MM.1S (cell line): ENCODE measurements at regions not wholly inside any gene's neighbourhood (a gene's known extent, or its start where the extent isn't known, plus 50 kb on each side); places are given as distances from the start of the nearest gene placed in this dataset.

Experiments used
- DNase-seq: peaks from one replicate; pipeline ENCODE4 v3.0.0-alpha.2; 2015
- H2AFZ ChIP-seq: fragments of 300-600 bp; sonication (generic); 2 replicates; pipeline ENCODE4 v1.6.0; 2016; ENCODE audit warnings: antibody characterized with exemption, low read length
- H3F3A ChIP-seq: fragments of 300-600 bp; sonication (generic); 2 replicates; pipeline ENCODE4 v1.6.1; 2016; ENCODE audit warnings: mild to moderate bottlenecking, antibody characterized with exemption, low read length, moderate library complexity, mixed read lengths; ENCODE audit not compliant: insufficient read depth
- H3K27ac ChIP-seq: fragments of 300-600 bp; sonication (generic); 2 replicates; pipeline ENCODE4 v1.5.1; 2016; ENCODE audit warnings: mild to moderate bottlenecking, low read length
- H3K27me3 ChIP-seq: fragments of 300-600 bp; sonication (generic); replicated peaks from 2 replicates; pipeline ENCODE4 v1.6.0; 2016; ENCODE audit warnings: low read length; ENCODE audit not compliant: insufficient read depth
- H3K36me3 ChIP-seq: fragments of 300-600 bp; sonication (generic); replicated peaks from 2 replicates; pipeline ENCODE4 v1.6.1; 2016; ENCODE audit warnings: mild to moderate bottlenecking, low read length, mixed read lengths; ENCODE audit not compliant: insufficient read depth
- H3K4me1 ChIP-seq: fragments of 300-600 bp; sonication (generic); 2 replicates; pipeline ENCODE4 v1.6.1; 2016; ENCODE audit warnings: low read length, mixed read lengths
- H3K4me2 ChIP-seq: fragments of 300-600 bp; sonication (generic); 2 replicates; pipeline ENCODE4 v1.6.0; 2016; ENCODE audit warnings: low read depth, low read length
- H3K4me3 ChIP-seq: fragments of 300-600 bp; sonication (generic); 2 replicates; pipeline ENCODE4 v1.5.1; 2016; ENCODE audit warnings: low read length, mixed read lengths
- H3K79me2 ChIP-seq: fragments of 300-600 bp; sonication (generic); 2 replicates; pipeline ENCODE4 v1.6.1; 2016; ENCODE audit warnings: mixed run types, low read length, mixed read lengths
- H3K9ac ChIP-seq: fragments of 300-600 bp; sonication (generic); 2 replicates; pipeline ENCODE4 v1.6.1; 2016; ENCODE audit warnings: low read length, mixed read lengths
- H3K9me2 ChIP-seq: fragments of 300-600 bp; sonication (generic); replicated peaks from 2 replicates; pipeline ENCODE4 v1.6.1; 2016; ENCODE audit warnings: mild to moderate bottlenecking, low read length, mixed read lengths; ENCODE audit not compliant: insufficient read depth
- H3K9me3 ChIP-seq: fragments of 300-600 bp; sonication (generic); replicated peaks from 2 replicates; pipeline ENCODE4 v1.6.1; 2016; ENCODE audit warnings: mild to moderate bottlenecking, low read length, mixed read lengths; ENCODE audit not compliant: insufficient read depth
- H4K20me1 ChIP-seq: fragments of 300-600 bp; sonication (generic); 2 replicates; pipeline ENCODE4 v1.6.1; 2016; ENCODE audit warnings: mild to moderate bottlenecking, low read length, moderate library complexity, mixed read lengths; ENCODE audit not compliant: insufficient read depth
- CTCF ChIP-seq: fragments of 300-600 bp; sonication (generic); IDR thresholded peaks from 2 replicates; pipeline ENCODE4 v1.5.1; 2016; ENCODE audit warnings: antibody characterized with exemption, low read length, mixed read lengths
- EZH2 ChIP-seq: fragments of 300-600 bp; sonication (generic); optimal IDR thresholded peaks from 2 replicates; pipeline ENCODE3; 2017; ENCODE audit warnings: low read depth, mild to moderate bottlenecking, antibody characterized with exemption, low read length, mixed read lengths
- EZH2phosphoT487 ChIP-seq: fragments of 300-600 bp; sonication (generic); IDR thresholded peaks from 2 replicates; pipeline ENCODE4 v1.6.1; 2018; ENCODE audit warnings: antibody characterized with exemption, low read length

GRCh38 chr13:104701591-104701990 lies 1635.4 kb upstream of the SLC10A2 start:
- no peaks in the 10 kb centered on the region for H3F3A ChIP-seq
- no peak for DNase-seq
- no peaks in the 10 kb centered on the region for H3K9me2 ChIP-seq
- H3K4me2 ChIP-seq = no peak overlapping the region
- no peak for TF ChIP-seq EZH2phosphoT487
- TF ChIP-seq CTCF = no peak
- TF ChIP-seq EZH2 = no peak
- no peaks in the 10 kb centered on the region for H4K20me1 ChIP-seq
- no peaks in the 10 kb centered on the region for H3K27me3 ChIP-seq
- no peak overlapping the region for H3K9ac ChIP-seq
- no peak overlapping the region for H3K4me3 ChIP-seq
- no peak overlapping the region for H3K27ac ChIP-seq
- no peaks in the 10 kb centered on the region for H3K79me2 ChIP-seq
- H3K9me3 ChIP-seq = no peaks in the 10 kb centered on the region
- H3K36me3 ChIP-seq = no peaks in the 10 kb centered on the region
- H3K4me1 ChIP-seq = no peaks in the 10 kb centered on the region
- H2AFZ ChIP-seq = no peak overlapping the region

- Histone ChIP-seq H4K20me1 (no peaks in the 10 kb centered on the region), H3F3A (no peaks in the 10 kb centered on the region), H3K79me2 (no peaks in the 10 kb centered on the region), H3K9me2 (no peaks in the 10 kb centered on the region), H3K4me3 (no peak overlapping the region), H3K4me1 (no peaks in the 10 kb centered on the region), H3K9ac (no peak overlapping the region), H3K36me3 (no peaks in the 10 kb centered on the region), H3K27ac (no peak overlapping the region), H3K27me3 (no peaks in the 10 kb centered on the region), H2AFZ (no peak overlapping the region), H3K4me2 (no peak overlapping the region), H3K9me3 (no peaks in the 10 kb centered on the region)
- no peak for DNase-seq
- no peak for TF ChIP-seq EZH2phosphoT487
- TF ChIP-seq CTCF = no peak
- TF ChIP-seq EZH2 = no peak
Measured at GRCh38 chr13:104694397-104694796, 1628.2 kb upstream of the SLC10A2 start.

GRCh38 chr13:104693126-104693525 lies 1626.9 kb upstream of the SLC10A2 start:
- Histone ChIP-seq H3K9ac (no peak overlapping the region), H3K4me1 (no peaks in the 10 kb centered on the region), H2AFZ (no peak overlapping the region), H3K27me3 (no peaks in the 10 kb centered on the region), H3K79me2 (no peaks in the 10 kb centered on the region), H4K20me1 (no peaks in the 10 kb centered on the region), H3K9me3 (no peaks in the 10 kb centered on the region), H3F3A (no peaks in the 10 kb centered on the region), H3K27ac (no peak overlapping the region), H3K4me2 (no peak overlapping the region), H3K9me2 (no peaks in the 10 kb centered on the region), H3K36me3 (no peaks in the 10 kb centered on the region), H3K4me3 (no peak overlapping the region)
- TF ChIP-seq EZH2phosphoT487 (no peak), CTCF (no peak), EZH2 (no peak)
- DNase-seq = no peak
